ENCODE measurements at regions not wholly inside any gene's neighbourhood (a gene's known extent, or its start where the extent isn't known, plus 50 kb on each side); places are given as distances from the start of the nearest gene placed in this dataset.
A peak's percentile ranks its signal among the peaks of the same experiment; 100 is the strongest.

DNA sequence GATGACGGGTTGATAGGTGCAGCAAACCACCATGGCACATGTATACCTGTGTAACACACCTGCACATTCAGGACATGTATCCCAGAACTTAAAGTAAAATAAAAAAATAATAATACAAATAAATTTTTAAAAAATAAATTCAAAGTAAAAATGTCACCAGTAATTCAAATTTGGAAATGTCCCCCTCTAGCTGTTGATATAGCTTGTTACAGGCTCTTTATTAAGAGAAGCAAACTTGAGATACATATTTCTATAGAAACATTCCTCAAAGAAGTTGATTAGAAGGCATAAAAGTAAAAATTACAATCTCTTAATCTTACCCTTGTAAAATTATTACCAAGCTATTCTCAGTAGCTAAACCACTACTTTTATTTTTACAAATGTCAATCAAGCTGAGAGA, 1397.0 kb downstream of the FAM133A start:
- Histone ChIP-seq H3K27ac (no peak overlapping the region), H3K4me3 (no peak overlapping the region), H3K4me1 (no peaks in the 10 kb centered on the region), H3K27me3 (peaks cover 0 to 14% of the 10 kb centered on the region in 2 donors), H3K9me3 (no peaks in the 10 kb centered on the region), H3K36me3 (no peaks in the 10 kb centered on the region)
- no peak for TF ChIP-seq EP300 (IDR thresholded peaks at IDR 0.05)
- no peak for TF ChIP-seq CTCF (IDR thresholded peaks at IDR 0.05)
- DNase-seq (ENCODE audit: low spot score in 2 of 2): no peak
- WGBS, 2 donors: 83 to 86% methylated on average over 1 of the region's 1 CpG

DNA sequence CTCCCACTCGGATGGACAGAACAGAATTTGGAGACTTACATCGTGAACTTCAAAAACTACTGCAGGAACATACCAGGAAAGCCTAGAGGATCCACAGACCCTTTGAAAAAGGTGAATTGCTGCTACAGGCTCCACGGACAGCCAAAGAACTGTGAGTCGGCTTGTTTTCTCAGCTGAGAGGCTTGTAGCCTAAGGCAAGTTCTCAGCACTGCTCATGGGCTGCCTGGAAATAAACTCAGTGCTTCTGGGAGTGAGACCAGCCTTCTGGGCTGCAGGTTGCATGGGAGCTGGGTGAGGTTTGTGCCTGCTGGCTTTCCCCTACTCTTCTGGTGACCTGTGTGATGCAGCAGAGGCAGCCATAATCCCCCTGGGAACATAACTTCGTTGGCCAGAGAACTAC, 1397.6 kb downstream of the FAM133A start:
- H3K4me1 ChIP-seq: no peaks in the 10 kb centered on the region
- no peak for DNase-seq (ENCODE audit: low spot score in 2 of 2)
- H3K27me3 ChIP-seq: peaks cover 0 to 14% of the 10 kb centered on the region in 2 donors
- 36 to 58% methylated on average over 3 to 5 of the region's 5 CpGs for WGBS, 2 donors
- H3K36me3 ChIP-seq: no peaks in the 10 kb centered on the region
- TF ChIP-seq EP300 (IDR thresholded peaks at IDR 0.05) (no peak), CTCF (IDR thresholded peaks at IDR 0.05) (no peak), POLR2A (IDR thresholded peaks at IDR 0.05) (no peak)
- no peak overlapping the region for H3K27ac ChIP-seq
- no peak overlapping the region for H3K4me3 ChIP-seq
- H3K9me3 ChIP-seq: no peaks in the 10 kb centered on the region

GRCh38 chrX:95076449-95076848, 1402.4 kb downstream of the FAM133A start:
- DNase-seq (ENCODE audit: low spot score in 2 of 2): no peak
- TF ChIP-seq EP300 (IDR thresholded peaks at IDR 0.05) (no peak), CTCF (IDR thresholded peaks at IDR 0.05) (peak in 1 of 5 experiments; percentile 15)
- H3K36me3 ChIP-seq: no peaks in the 10 kb centered on the region
- H3K4me1 ChIP-seq: no peaks in the 10 kb centered on the region
- no peaks in the 10 kb centered on the region for H3K9me3 ChIP-seq
- 59 to 66% methylated on average over 1 of the region's 1 CpG for WGBS, 2 donors
- H3K27ac ChIP-seq: no peak overlapping the region
- no peak overlapping the region for H3K4me3 ChIP-seq
- peaks cover 0 to 7% of the 10 kb centered on the region in 2 donors for H3K27me3 ChIP-seq

DNA sequence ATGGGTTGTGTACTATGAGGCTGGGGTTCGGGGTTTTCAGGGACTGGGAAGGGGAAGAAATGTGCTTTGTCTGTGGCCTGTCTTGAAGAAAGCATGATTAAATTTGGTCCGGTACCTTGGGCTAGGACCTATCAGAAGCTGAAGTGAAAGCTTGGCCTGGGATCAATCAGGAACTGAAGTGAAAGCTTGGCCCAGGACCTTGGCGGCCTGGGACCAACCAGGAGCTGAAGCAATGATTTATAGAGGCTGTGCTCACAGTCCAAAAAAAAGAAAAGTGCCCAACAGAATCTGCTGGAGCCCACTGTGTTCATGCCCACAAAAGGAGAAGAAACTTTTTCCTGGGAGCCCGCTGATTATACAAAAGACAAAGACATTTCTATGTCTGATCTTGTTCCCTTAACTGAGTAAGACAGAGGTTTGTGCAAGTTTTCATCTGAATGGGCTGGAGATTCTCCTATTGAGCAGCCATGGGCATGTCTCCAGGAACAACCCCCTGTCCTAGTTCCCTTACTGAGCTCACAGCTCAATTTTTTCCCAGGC, 1427.9 kb downstream of the FAM133A start:
- 77 to 81% methylated on average over 4 of the region's 4 CpGs for WGBS, 2 donors

DNA sequence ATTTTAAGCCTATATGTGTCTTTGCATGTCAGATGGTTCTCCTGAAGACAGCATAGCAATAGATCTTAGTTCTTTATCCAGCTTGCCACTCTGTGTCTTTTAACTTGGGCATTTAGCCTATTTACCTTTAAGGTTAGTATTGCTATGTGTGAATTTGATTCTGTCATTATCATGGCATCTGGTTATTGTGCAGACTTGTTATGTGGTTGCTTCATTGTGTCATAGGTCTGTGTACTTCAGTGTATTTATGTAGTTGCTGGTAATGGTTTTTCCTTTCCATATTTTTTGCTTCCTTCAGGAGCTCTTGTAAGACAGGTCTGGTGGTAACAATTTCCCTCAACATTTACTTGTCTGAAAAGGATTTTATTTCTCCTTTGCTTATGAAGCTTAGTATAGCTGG, 1443.5 kb downstream of the FAM133A start:
- no peak for DNase-seq (ENCODE audit: low spot score in 2 of 2)
- Histone ChIP-seq H3K36me3 (no peaks in the 10 kb centered on the region), H3K4me3 (no peak overlapping the region), H3K27ac (no peak overlapping the region), H3K9me3 (no peaks in the 10 kb centered on the region), H3K4me1 (no peaks in the 10 kb centered on the region), H3K27me3 (peaks cover 0 to 6% of the 10 kb centered on the region in 2 donors)
- no peak for TF ChIP-seq CTCF (IDR thresholded peaks at IDR 0.05)
- TF ChIP-seq POLR2A (IDR thresholded peaks at IDR 0.05): no peak
- no peak for TF ChIP-seq EP300 (IDR thresholded peaks at IDR 0.05)

More for the DNA sequence above, 1427.9 kb downstream of the FAM133A start:
- Histone ChIP-seq H3K9me3 (no peaks in the 10 kb centered on the region), H3K27ac (no peak overlapping the region), H3K4me3 (no peak overlapping the region), H3K36me3 (no peaks in the 10 kb centered on the region), H3K4me1 (no peaks in the 10 kb centered on the region), H3K27me3 (no peaks in the 10 kb centered on the region)
- DNase-seq (ENCODE audit: low spot score in 2 of 2): no peak
- TF ChIP-seq EP300 (IDR thresholded peaks at IDR 0.05) (no peak), CTCF (IDR thresholded peaks at IDR 0.05) (no peak), POLR2A (IDR thresholded peaks at IDR 0.05) (no peak)
